Sigmoid colon (tissue), 4 donors: ENCODE measurements at regions not wholly inside any gene's neighbourhood (a gene's known extent, or its start where the extent isn't known, plus 50 kb on each side); places are given as distances from the start of the nearest gene placed in this dataset.

Source experiments
- CTCF ChIP-seq, 4 experiments: fragments of 450-650 bp in 3 of 4; fragments of 200-600 bp in 1 of 4; IDR thresholded peaks; one replicate each; pipeline ENCODE4 v1.5.1; 2016 to 2019; ENCODE audit warnings: antibody characterized with exemption in 4 of 4, mild to moderate bottlenecking in 3 of 4, moderate library complexity in 2 of 4
- EP300 ChIP-seq, 4 donors: sonication (generic); formaldehyde crosslinking; IDR thresholded peaks; one replicate each; pipeline ENCODE4 v1.6.1; 2017; ENCODE audit warnings: antibody characterized with exemption in 4 of 4
- POLR2A ChIP-seq, 2 donors: fragments of 450-650 bp; IDR thresholded peaks; one replicate each; pipeline ENCODE4 v1.6.1; 2016; ENCODE audit warnings: antibody characterized with exemption in 2 of 2, mild to moderate bottlenecking in 2 of 2, moderate library complexity in 2 of 2
- POLR2AphosphoS5 ChIP-seq, 4 donors: sonication (generic); formaldehyde crosslinking; IDR thresholded peaks; one replicate each; pipeline ENCODE4 v1.6.1; 2017; ENCODE audit warnings: antibody characterized with exemption in 4 of 4

GRCh38 chr12:124152731-124153130 lies 142.2 kb upstream of the RFLNA start:
- TF ChIP-seq CTCF (IDR thresholded peaks at IDR 0.05), result no peak
- no peak for TF ChIP-seq POLR2AphosphoS5 (IDR thresholded peaks at IDR 0.05)
- TF ChIP-seq POLR2A (IDR thresholded peaks at IDR 0.05), result no peak
- no peak for TF ChIP-seq EP300 (IDR thresholded peaks at IDR 0.05)
